Cerebellar cortex (tissue), 1 donor: ENCODE measurements at regions not wholly inside any gene's neighbourhood (a gene's known extent, or its start where the extent isn't known, plus 50 kb on each side); places are given as distances from the start of the nearest gene placed in this dataset.
"Not testable (repeated sequence)": the region's sequence is repeated elsewhere in the genome, so short reads cannot be mapped to it uniquely, and the experiment has no call there.

ENCODE experiments used
- DNase-seq: peaks from one replicate; pipeline ENCODE4 v3.0.0-alpha.2; 2015; ENCODE audit warnings: low spot score

GRCh38 chr3:180743813-180744590 is 64.7 kb upstream of the CCDC39 start:
- DNase-seq: no peak

DNA sequence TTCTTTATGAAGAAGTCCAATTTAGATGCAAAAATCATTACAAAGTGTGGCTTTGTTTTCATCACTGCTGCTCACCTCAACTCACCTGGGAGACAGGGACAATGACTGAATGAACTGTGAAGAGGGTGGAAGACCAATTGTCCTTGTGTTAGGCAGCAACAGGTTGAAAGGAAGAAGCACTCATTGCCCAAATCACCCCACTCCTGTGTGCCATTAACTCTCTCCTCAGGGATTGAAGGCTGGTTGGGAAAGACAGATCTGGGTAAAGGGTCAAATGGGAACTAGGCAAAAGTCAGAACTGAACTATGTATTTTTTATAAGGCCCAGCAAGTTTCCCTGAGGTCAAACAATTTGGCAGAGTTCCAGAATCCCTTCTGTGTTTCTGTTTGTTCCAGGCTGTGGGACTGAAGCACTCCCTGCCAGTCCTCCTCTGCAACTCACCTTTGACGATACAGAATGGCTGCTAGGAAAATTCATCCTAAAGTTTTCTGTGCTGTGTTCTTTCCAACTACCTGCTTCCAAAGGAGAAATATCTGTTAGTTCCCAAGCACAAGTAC is 68.6 kb upstream of the CCDC39 start:
- DNase-seq: no peak

GRCh38 chr3:180749322-180749721 is 70.0 kb upstream of the CCDC39 start:
- no peak for DNase-seq

DNA sequence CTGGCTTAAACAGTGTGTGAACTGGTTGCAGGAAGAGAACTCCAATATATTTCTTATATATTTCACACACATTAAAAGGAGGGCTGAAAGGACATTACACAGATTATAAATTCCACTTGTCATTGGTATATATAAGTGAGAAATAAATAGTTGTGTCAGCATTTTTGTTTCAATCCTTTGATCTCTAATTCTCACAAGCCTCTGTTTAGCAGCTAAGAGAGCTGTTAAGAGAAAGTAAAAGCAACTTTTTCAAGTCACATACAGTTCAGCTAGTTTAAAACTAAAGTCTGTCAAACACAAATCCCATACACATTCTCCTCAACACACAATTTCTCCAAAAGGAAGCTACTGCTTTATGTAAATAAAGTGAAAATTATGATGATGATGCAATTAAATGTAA is 70.5 kb upstream of the CCDC39 start:
- DNase-seq: no peak

GRCh38 chr3:180755556-180755955 is 76.3 kb upstream of the CCDC39 start:
- no peak for DNase-seq

DNA sequence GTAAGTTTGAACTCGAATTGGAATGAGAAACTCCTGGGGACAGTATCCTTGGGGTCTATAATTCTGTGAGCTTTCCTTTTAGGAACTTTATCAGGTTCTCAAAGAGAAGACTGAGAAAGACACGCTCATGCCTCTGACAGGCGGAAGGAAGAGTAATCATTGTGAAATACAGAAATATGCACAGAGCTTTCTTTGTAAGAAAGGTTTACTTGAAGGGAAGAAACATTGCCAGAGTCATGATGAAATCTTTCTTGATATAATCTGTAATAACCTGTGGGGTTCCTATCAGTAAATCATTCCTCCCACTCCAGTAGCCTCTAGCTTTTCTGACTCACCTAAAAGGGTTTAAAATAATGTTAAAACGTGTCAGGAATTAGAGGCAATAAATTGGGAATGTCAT is 83.6 kb upstream of the CCDC39 start:
- no peak for DNase-seq

DNA sequence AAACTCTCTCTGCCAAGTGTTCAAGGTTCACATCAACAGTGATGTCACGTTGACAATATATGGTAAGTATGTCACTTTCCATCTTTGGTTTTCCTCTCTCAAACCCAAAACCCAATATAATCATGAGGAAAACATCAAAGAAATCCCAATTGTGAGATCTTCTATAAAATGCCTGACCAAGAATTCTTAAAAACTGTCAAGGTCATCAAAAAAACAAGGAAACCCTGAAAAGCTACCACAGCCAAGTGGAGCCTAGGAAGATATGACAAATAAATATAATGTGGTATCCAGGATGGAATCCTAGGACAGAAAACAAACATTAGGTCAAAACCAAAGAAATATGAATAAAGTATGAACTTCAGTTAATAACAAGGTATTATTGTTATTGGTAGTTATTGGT is 85.2 kb upstream of the CCDC39 start:
- DNase-seq: no peak

GRCh38 chr3:180770639-180771038 is 91.3 kb upstream of the CCDC39 start:
- no peak for DNase-seq

- DNase-seq: no peak
Observed at GRCh38 chr3:180776433-180776832, 97.1 kb upstream of the CCDC39 start.

- DNase-seq: no peak
Observed at GRCh38 chr3:180782195-180782984, 103.1 kb upstream of the CCDC39 start.

DNA sequence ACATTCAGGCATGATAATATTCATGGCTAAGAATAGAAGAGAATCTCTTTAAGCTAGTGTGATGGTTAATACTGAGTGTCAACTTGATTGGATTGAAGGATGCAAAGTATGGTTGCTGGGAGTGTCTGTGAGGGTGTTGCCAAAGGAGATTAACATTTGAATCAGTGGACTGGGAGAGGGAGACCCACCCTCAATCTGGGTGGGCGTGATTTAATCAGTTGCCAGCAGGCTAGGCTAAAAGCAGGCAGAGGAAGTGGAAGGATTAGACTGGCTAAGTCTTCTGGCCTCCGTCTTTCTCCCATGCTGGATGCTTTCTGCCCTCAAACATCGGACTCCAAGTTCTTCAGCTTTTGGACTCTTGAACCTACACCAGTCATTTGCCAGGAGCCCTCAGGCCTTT is 106.9 kb upstream of the CCDC39 start:
- DNase-seq: not testable (repeated sequence)

DNA sequence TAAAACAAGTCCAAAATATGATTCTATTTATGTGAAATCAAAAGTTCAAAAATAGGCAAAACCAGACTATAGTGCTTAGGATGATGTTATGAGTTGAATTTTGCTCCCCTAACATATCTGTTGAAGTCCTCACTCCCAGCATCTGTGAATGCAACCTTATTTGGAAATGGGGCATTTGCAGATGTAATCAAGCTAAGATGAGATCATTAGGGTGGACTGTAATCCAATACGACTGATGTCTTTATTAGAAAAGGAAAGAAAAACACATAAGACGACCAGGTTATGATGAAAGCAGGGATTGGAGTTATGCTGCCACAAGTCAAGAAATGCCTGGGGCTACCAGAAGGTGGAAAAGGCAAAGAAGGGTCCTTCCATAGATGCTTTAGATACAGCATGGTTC is 110.5 kb upstream of the CCDC39 start:
- no peak for DNase-seq

GRCh38 chr3:180798197-180798596 is 114.3 kb upstream of the FXR1 start:
- DNase-seq: no peak

DNA sequence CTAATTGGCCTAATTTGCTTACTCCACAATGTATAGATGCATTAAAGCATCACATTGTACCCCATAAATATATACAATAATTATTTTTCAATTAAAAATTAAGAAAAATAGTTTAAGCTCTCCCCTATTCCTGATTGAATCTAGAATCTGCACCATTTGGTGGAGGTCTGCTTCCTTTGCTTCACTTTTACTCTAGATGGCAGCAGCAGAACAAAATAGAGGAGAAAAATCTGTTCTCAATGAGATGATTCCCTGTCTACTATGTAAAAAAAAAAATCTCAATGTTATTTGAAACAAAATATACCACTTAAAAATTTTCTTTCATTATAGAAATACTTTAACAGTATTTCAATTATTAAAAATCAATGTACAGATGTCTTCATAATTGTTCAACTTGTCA is 109.6 kb upstream of the FXR1 start:
- peak; percentile 23 for DNase-seq

GRCh38 chr3:180804916-180805315 is 107.6 kb upstream of the FXR1 start:
- DNase-seq: peak; percentile 49

GRCh38 chr3:180808823-180809575 is 103.5 kb upstream of the FXR1 start:
- DNase-seq: no peak

DNA sequence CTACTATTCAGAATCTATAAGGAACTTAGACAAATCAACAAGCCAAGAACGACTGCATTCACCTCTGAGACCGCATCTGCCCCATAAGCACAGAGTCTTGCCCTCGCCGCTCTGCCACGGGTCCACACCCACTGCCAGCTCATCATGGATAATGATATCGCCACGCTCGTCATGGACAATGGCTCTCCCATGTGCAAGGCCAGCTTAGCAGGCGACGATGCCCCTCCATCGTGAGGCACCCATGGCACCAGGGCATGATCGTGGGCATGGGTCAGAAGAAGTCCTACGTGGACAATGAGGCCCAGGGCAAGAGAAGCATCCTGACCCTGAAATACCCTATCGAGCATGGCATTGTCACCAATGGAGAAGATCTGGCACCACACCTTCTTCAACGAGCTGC is 92.1 kb upstream of the FXR1 start:
- DNase-seq: no peak

DNA sequence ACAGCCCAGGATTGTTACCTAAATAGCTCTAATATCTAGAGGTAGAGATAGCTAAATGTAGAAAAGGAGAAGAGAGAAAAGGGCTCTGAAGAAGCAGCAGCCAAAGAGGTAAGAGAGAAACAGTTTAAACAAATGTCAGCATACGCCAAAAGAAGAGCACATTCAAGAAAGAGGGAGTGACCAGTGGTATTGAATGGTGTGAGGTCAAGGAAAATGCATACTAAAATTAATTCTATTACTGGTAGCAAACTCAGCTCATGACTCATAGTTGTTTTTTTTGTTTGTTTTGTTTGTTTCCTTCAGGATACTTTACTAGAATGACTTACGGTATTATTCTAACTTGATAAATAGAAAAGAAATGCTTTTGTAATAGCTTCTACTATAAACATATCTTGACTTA is 86.5 kb upstream of the FXR1 start:
- no peak for DNase-seq

- no peak for DNase-seq
Observed at GRCh38 chr3:180827171-180827570, 85.3 kb upstream of the FXR1 start.

DNA sequence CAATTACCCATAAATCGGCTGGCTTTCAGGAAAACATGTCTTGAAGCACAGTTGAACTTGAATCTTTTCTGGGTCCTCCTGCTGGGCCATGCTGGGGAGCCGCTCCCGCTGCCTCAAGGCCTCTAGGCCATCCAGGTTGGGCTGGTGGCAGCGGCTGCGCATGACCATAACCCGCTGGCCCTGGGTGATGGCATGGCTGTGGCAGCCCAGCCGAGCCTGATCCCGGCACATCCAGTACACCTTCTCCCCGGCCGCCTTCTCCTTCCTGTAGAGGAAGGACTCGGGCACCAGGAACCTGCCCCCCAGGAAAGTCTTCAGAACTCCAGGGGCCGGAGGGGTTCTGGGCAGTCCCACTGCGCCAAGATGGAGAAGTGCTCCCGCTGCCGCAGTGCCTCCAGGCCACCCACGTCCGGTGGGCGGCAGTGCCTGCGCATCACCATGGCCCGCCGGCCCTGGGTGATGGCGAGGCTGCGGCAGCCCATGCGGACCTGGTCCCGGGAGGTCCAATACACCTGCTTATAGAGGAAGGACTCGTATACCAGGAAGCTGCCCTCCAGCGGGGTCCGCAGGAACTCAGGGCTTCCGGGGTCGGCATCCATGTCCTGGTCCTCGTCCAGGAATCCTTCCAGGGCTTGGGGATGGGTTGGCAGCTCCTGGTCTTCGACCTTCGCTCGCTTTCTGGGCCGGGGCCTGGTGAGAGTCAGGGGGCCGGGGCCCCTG is 84.3 kb upstream of the FXR1 start:
- DNase-seq: no peak

GRCh38 chr3:180828723-180829408 is 83.6 kb upstream of the FXR1 start:
- no peak for DNase-seq
